Retinal pigment epithelial cell (primary cell): ENCODE measurements at regions not wholly inside any gene's neighbourhood (a gene's known extent, or its start where the extent isn't known, plus 50 kb on each side); places are given as distances from the start of the nearest gene placed in this dataset.

Source experiments
- DNase-seq: peaks from one replicate; pipeline ENCODE4 v3.0.0-alpha.2; 2010; ENCODE audit warnings: low read depth
- H3K4me3 ChIP-seq: 2 replicates; pipeline ENCODE4 v1.5.1; 2011; ENCODE audit warnings: mild to moderate bottlenecking, low read length, control low read depth, moderate library complexity
- CTCF ChIP-seq: conservative IDR thresholded peaks from 2 replicates; pipeline ENCODE4 v1.5.1; 2011; ENCODE audit warnings: low read depth, low read length, control low read depth, inconsistent platforms

- DNase-seq: no peak
Measured at GRCh38 chr1:5758859-5759578, 233.2 kb downstream of the NPHP4 start.

GRCh38 chr1:5758000-5758858 lies 234.0 kb downstream of the NPHP4 start:
- no peak for DNase-seq
- H3K4me3 ChIP-seq: no peak overlapping the region
- no peak for TF ChIP-seq CTCF

More at GRCh38 chr1:5758859-5759578, 233.2 kb downstream of the NPHP4 start:
- TF ChIP-seq CTCF: no peak
- no peak overlapping the region for H3K4me3 ChIP-seq

- H3K4me3 ChIP-seq: no peak overlapping the region
- no peak for TF ChIP-seq CTCF
Measured at GRCh38 chr1:5757187-5757805, 234.9 kb downstream of the NPHP4 start.

GRCh38 chr1:5756434-5757186 lies 235.6 kb downstream of the NPHP4 start:
- no peak for TF ChIP-seq CTCF
- DNase-seq: no peak
- no peak overlapping the region for H3K4me3 ChIP-seq

More at GRCh38 chr1:5757187-5757805, 234.9 kb downstream of the NPHP4 start:
- no peak for DNase-seq

- no peak for DNase-seq
- TF ChIP-seq CTCF: no peak
- no peak overlapping the region for H3K4me3 ChIP-seq
Measured at GRCh38 chr1:5755552-5756125, 236.6 kb downstream of the NPHP4 start.

- no peak for TF ChIP-seq CTCF
- H3K4me3 ChIP-seq: no peak overlapping the region
- DNase-seq: no peak
Measured at GRCh38 chr1:5754817-5755551, 237.2 kb downstream of the NPHP4 start.
